ENCODE measurements at regions not wholly inside any gene's neighbourhood (a gene's known extent, or its start where the extent isn't known, plus 50 kb on each side); places are given as distances from the start of the nearest gene placed in this dataset.

DNA sequence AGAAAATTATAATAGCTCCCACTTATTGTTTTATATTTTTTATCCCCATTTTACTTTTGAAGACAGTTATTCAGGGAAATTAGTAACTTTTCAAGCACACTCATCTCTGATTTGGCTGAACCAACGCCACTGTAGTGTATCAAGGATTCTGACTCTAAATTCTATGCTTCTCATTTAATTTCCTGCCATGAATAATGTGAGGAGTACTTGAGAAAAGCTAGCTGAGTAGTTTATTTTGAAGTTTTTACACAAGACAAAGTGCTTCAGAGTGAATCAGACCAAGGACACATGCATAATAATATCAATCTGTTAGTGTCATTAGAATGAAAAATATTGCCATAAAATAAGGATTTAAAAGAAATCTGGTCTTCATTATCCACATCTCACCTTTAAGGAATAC, 329.9 kb downstream of the SLITRK6 start:
- no peaks in the 10 kb centered on the region for H3K4me1 ChIP-seq (ENCODE audit: control insufficient read depth in 1 of 2, extremely low read depth in 1 of 2, insufficient read depth in 2 of 2, low read length in 2 of 2)
- H3K27ac ChIP-seq (ENCODE audit: low read length): no peak overlapping the region
- H3K9me3 ChIP-seq: no peaks in the 10 kb centered on the region
- ChIA-PET POLR2A (no interaction called here), CTCF (no interaction called here)
- Mint-ChIP-seq H3K4me3 (no peak overlapping the region), H3K9me3 (peaks cover 0 to 10% (median 2%) of the 10 kb centered on the region in 3 donors), H3K27me3 (no peaks in the 10 kb centered on the region), H3K36me3 (no peaks in the 10 kb centered on the region), H3K27ac (no peak overlapping the region), H3K4me1 (no peaks in the 10 kb centered on the region)
- H3K27me3 ChIP-seq (replicated peaks in 1 of 2; ENCODE audit: control insufficient read depth in 2 of 2, extremely low read depth in 1 of 2, insufficient read depth in 2 of 2, low read length in 1 of 2): no peaks in the 10 kb centered on the region
- ATAC-seq (replicated peaks in 1 of 4) (no peak), DNase-seq (no peak)
- no peaks in the 10 kb centered on the region for H3K36me3 ChIP-seq (ENCODE audit: control insufficient read depth in 2 of 2, extremely low read depth in 1 of 2, insufficient read depth in 1 of 2, low read length in 1 of 2)
- no CpG with 5 or more reads among the region's 1 CpG for WGBS (ENCODE audit: insufficient coverage)
- no peak overlapping the region for H3K4me3 ChIP-seq (ENCODE audit: control insufficient read depth in 1 of 2, extremely low read depth in 1 of 2, low read length in 1 of 2)

DNA sequence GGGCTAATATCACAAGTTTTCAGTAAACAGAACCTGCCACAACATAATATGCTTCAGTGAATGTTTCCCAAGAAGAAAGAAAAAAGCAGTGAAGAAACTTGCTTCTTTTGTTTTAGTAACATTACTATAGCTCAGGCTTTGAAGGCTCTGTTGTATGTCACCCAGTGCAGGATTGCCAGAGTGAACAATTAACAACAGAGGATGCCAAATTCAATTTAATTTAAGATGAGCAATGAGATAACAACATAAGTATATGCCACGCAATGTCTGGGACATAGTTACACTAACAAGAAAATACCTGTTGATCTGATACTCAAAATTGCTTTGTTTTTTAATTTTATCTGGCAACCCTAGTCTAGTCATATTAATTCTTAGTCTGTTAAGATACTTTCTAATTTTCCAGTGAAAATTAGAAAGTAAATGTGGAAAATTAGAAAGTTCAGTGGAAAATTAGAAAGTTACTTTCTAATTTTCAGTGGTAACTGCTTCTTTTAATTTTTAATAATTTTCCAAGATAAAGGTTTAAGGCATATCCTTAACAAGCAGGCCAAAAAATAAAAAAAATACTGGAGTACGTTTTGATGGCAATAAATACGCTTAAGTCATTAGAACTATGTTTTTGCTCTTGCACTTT, 336.3 kb downstream of the SLITRK6 start:
- Mint-ChIP-seq H3K9me3 (peaks cover 3 to 8% (median 4%) of the 10 kb centered on the region in 3 donors), H3K27ac (no peak overlapping the region), H3K27me3 (no peaks in the 10 kb centered on the region), H3K4me3 (no peak overlapping the region), H3K4me1 (no peaks in the 10 kb centered on the region), H3K36me3 (no peaks in the 10 kb centered on the region)
- no CpG with 5 or more reads among the region's 3 CpGs for WGBS (ENCODE audit: insufficient coverage)
- DNase-seq (no peak), ATAC-seq (replicated peaks in 1 of 4) (no peak)
- H3K36me3 ChIP-seq (ENCODE audit: control insufficient read depth in 2 of 2, extremely low read depth in 1 of 2, insufficient read depth in 1 of 2, low read length in 1 of 2): no peaks in the 10 kb centered on the region
- no peaks in the 10 kb centered on the region for H3K27me3 ChIP-seq (replicated peaks in 1 of 2; ENCODE audit: control insufficient read depth in 2 of 2, extremely low read depth in 1 of 2, insufficient read depth in 2 of 2, low read length in 1 of 2)
- H3K27ac ChIP-seq (ENCODE audit: low read length): no peak overlapping the region
- ChIA-PET CTCF (no interaction called here), POLR2A (no interaction called here)
- H3K9me3 ChIP-seq: no peaks in the 10 kb centered on the region
- H3K4me3 ChIP-seq (ENCODE audit: control insufficient read depth in 1 of 2, extremely low read depth in 1 of 2, low read length in 1 of 2): no peak overlapping the region
- H3K4me1 ChIP-seq (ENCODE audit: control insufficient read depth in 1 of 2, extremely low read depth in 1 of 2, insufficient read depth in 2 of 2, low read length in 2 of 2): no peaks in the 10 kb centered on the region

DNA sequence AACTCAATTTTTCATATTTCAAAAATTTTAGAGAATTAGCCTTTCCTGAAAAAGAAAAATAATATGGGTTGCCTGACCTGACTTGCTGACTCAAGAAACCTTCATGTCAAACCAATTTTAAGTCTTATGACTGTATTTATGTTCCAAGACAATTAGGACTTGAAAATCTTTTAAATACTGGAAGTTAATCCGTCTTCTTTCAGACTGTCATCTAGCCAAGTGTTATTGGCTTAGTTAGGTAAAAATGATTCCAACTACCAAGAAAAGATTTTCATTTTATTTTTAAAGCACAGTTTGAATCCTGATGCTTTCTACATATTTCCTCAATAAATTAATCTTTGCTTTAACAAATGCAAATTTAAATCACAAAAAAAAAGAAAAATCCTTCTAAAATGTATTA, 337.6 kb downstream of the SLITRK6 start:
- no peak overlapping the region for H3K27ac Mint-ChIP-seq
- ATAC-seq (replicated peaks in 1 of 4) (no peak), DNase-seq (no peak)
- CTCF ChIA-PET: no interaction called here
- H3K4me3 Mint-ChIP-seq: no peak overlapping the region
- POLR2A ChIA-PET: no interaction called here
- no peaks in the 10 kb centered on the region for H3K9me3 ChIP-seq
- peaks cover 5 to 20% (median 12%) of the 10 kb centered on the region in 3 donors for H3K9me3 Mint-ChIP-seq
- no peaks in the 10 kb centered on the region for H3K27me3 Mint-ChIP-seq
- no peaks in the 10 kb centered on the region for H3K4me1 Mint-ChIP-seq
- WGBS (ENCODE audit: insufficient coverage): no CpG with 5 or more reads among the region's 1 CpG
- no peak overlapping the region for H3K27ac ChIP-seq (ENCODE audit: low read length)
- H3K4me3 ChIP-seq (ENCODE audit: control insufficient read depth in 1 of 2, extremely low read depth in 1 of 2, low read length in 1 of 2): no peak overlapping the region
- no peaks in the 10 kb centered on the region for H3K36me3 Mint-ChIP-seq
- no peaks in the 10 kb centered on the region for H3K4me1 ChIP-seq (ENCODE audit: control insufficient read depth in 1 of 2, extremely low read depth in 1 of 2, insufficient read depth in 2 of 2, low read length in 2 of 2)
- no peaks in the 10 kb centered on the region for H3K27me3 ChIP-seq (replicated peaks in 1 of 2; ENCODE audit: control insufficient read depth in 2 of 2, extremely low read depth in 1 of 2, insufficient read depth in 2 of 2, low read length in 1 of 2)
- H3K36me3 ChIP-seq (ENCODE audit: control insufficient read depth in 2 of 2, extremely low read depth in 1 of 2, insufficient read depth in 1 of 2, low read length in 1 of 2): no peaks in the 10 kb centered on the region

DNA sequence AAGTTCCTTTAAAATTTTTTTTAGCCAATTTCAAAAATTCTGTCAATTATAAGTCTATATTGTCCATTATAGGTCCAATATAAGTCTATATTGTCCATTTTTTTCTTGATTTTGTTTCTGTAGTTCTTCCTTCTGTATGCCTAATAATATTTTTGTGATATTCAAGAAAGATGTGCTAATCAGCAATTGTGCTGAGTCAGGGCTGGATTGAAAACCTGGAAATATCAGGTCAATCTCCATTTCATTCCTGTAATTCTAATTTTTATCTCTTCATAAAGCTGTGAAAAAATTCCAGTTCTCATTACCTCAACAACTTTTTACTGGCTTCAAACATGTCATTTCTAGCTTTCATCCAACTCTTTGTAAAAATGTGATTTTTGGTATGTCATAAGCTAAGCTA, 353.7 kb downstream of the SLITRK6 start:
- POLR2A ChIA-PET: interaction anchor here in 1 of 2 donors (0.6 kb wide), 1 partner anchor 179 kb away, joined by 3 read pairs; no protein-coding TSS in a partner anchor
- H3K27me3 Mint-ChIP-seq: no peaks in the 10 kb centered on the region
- Histone ChIP-seq H3K9me3 (no peaks in the 10 kb centered on the region), H3K4me1 (ENCODE audit: control insufficient read depth in 1 of 2, extremely low read depth in 1 of 2, insufficient read depth in 2 of 2, low read length in 2 of 2) (no peaks in the 10 kb centered on the region), H3K36me3 (ENCODE audit: control insufficient read depth in 2 of 2, extremely low read depth in 1 of 2, insufficient read depth in 1 of 2, low read length in 1 of 2) (no peaks in the 10 kb centered on the region), H3K4me3 (ENCODE audit: control insufficient read depth in 1 of 2, extremely low read depth in 1 of 2, low read length in 1 of 2) (no peak overlapping the region), H3K27ac (ENCODE audit: low read length) (no peak overlapping the region), H3K27me3 (replicated peaks in 1 of 2; ENCODE audit: control insufficient read depth in 2 of 2, extremely low read depth in 1 of 2, insufficient read depth in 2 of 2, low read length in 1 of 2) (no peaks in the 10 kb centered on the region)
- no peaks in the 10 kb centered on the region for H3K4me1 Mint-ChIP-seq
- CTCF ChIA-PET: no interaction called here
- H3K36me3 Mint-ChIP-seq: no peaks in the 10 kb centered on the region
- DNase-seq (no peak), ATAC-seq (replicated peaks in 1 of 4) (no peak)
- H3K4me3 Mint-ChIP-seq: no peak overlapping the region
- H3K27ac Mint-ChIP-seq: no peak overlapping the region
- peaks cover 0 to 10% (median 0%) of the 10 kb centered on the region in 3 donors for H3K9me3 Mint-ChIP-seq

DNA sequence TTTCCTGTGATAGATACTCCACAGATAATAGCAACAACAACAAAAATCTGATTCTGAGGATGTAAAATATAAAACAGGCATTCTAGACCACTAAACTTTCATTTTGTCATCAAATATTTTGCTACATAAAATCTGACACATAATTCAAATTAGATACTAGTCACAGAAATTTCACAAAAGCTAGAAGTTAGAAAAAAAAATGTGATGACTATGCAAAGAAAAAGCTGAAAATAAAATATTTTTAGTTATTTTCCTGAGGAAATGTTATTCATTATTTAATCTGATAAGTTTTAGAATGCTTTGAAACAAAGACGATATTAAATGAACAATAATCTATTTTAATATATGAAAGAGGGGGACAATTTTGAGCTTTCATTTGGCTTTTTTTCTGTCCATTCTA, 357.2 kb downstream of the SLITRK6 start:
- ChIA-PET POLR2A (no interaction called here), CTCF (no interaction called here)
- DNase-seq (no peak), ATAC-seq (replicated peaks in 1 of 4) (no peak)
- H3K36me3 ChIP-seq (ENCODE audit: control insufficient read depth in 2 of 2, extremely low read depth in 1 of 2, insufficient read depth in 1 of 2, low read length in 1 of 2): no peaks in the 10 kb centered on the region
- H3K4me3 Mint-ChIP-seq: no peak overlapping the region
- H3K9me3 ChIP-seq: no peaks in the 10 kb centered on the region
- H3K4me1 ChIP-seq (ENCODE audit: control insufficient read depth in 1 of 2, extremely low read depth in 1 of 2, insufficient read depth in 2 of 2, low read length in 2 of 2): no peaks in the 10 kb centered on the region
- no peaks in the 10 kb centered on the region for H3K27me3 ChIP-seq (replicated peaks in 1 of 2; ENCODE audit: control insufficient read depth in 2 of 2, extremely low read depth in 1 of 2, insufficient read depth in 2 of 2, low read length in 1 of 2)
- no peaks in the 10 kb centered on the region for H3K27me3 Mint-ChIP-seq
- H3K9me3 Mint-ChIP-seq: peaks cover 0 to 10% (median 6%) of the 10 kb centered on the region in 3 donors
- H3K4me3 ChIP-seq (ENCODE audit: control insufficient read depth in 1 of 2, extremely low read depth in 1 of 2, low read length in 1 of 2): no peak overlapping the region
- no peaks in the 10 kb centered on the region for H3K36me3 Mint-ChIP-seq
- H3K27ac Mint-ChIP-seq: no peak overlapping the region
- H3K27ac ChIP-seq (ENCODE audit: low read length): no peak overlapping the region
- no peaks in the 10 kb centered on the region for H3K4me1 Mint-ChIP-seq
- no CpG with 5 or more reads among the region's 1 CpG for WGBS (ENCODE audit: insufficient coverage)

DNA sequence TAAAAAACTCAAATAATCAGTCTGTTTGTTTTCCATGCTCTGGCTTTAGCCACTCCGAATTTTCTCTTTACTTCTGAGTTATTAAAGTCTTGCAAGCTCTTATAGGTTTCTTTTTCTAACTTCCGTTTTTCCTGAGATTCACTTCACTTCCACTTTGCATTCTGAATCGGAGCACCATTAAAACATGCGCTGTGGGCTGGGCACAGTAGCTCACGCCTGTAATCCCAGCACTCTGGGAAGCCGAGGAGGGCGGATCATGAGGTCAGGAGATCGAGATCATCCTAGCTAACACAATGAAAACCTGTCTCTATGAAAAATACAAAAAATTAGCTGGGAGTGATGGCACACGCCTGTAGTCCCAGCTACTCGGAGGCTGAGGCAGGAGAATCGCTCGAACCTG, 357.9 kb downstream of the SLITRK6 start:
- Histone ChIP-seq H3K27me3 (replicated peaks in 1 of 2; ENCODE audit: control insufficient read depth in 2 of 2, extremely low read depth in 1 of 2, insufficient read depth in 2 of 2, low read length in 1 of 2) (no peaks in the 10 kb centered on the region), H3K9me3 (no peaks in the 10 kb centered on the region), H3K27ac (ENCODE audit: low read length) (no peak overlapping the region), H3K4me3 (ENCODE audit: control insufficient read depth in 1 of 2, extremely low read depth in 1 of 2, low read length in 1 of 2) (no peak overlapping the region), H3K36me3 (ENCODE audit: control insufficient read depth in 2 of 2, extremely low read depth in 1 of 2, insufficient read depth in 1 of 2, low read length in 1 of 2) (no peaks in the 10 kb centered on the region), H3K4me1 (ENCODE audit: control insufficient read depth in 1 of 2, extremely low read depth in 1 of 2, insufficient read depth in 2 of 2, low read length in 2 of 2) (no peaks in the 10 kb centered on the region)
- Mint-ChIP-seq H3K27ac (no peak overlapping the region), H3K4me1 (no peaks in the 10 kb centered on the region), H3K27me3 (no peaks in the 10 kb centered on the region), H3K36me3 (no peaks in the 10 kb centered on the region), H3K9me3 (peaks cover 0 to 10% (median 6%) of the 10 kb centered on the region in 3 donors), H3K4me3 (no peak overlapping the region)
- POLR2A ChIA-PET: no interaction called here
- 89% methylated on average over 7 of the region's 12 CpGs for WGBS (ENCODE audit: insufficient coverage)
- CTCF ChIA-PET: no interaction called here
- no peak for DNase-seq
- ATAC-seq (replicated peaks in 1 of 4): no peak

DNA sequence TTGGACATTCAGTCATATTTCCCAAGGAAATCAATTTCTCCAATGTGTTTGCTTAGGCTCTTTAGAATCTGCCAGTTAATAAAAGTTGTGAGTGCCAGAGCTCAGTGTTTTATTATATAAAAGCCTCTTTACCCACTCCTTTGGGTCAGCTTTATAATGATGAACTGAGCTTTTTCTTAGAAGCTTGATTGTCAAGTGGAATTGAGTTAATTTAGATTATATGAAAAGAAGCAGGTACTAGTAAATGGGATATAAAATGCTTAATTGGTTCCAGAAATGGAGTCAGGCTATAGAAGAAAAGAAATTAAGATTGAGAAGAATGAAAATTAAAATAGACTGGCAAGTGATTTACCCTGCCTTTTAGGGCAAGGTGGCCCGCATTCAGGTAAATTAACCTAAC, 363.2 kb downstream of the SLITRK6 start:
- no peak for DNase-seq
- H3K27ac Mint-ChIP-seq: no peak overlapping the region
- H3K27me3 Mint-ChIP-seq: no peaks in the 10 kb centered on the region
- Histone ChIP-seq H3K9me3 (no peaks in the 10 kb centered on the region), H3K4me3 (ENCODE audit: control insufficient read depth in 1 of 2, extremely low read depth in 1 of 2, low read length in 1 of 2) (no peak overlapping the region), H3K27ac (ENCODE audit: low read length) (no peak overlapping the region), H3K27me3 (replicated peaks in 1 of 2; ENCODE audit: control insufficient read depth in 2 of 2, extremely low read depth in 1 of 2, insufficient read depth in 2 of 2, low read length in 1 of 2) (no peaks in the 10 kb centered on the region), H3K36me3 (ENCODE audit: control insufficient read depth in 2 of 2, extremely low read depth in 1 of 2, insufficient read depth in 1 of 2, low read length in 1 of 2) (no peaks in the 10 kb centered on the region), H3K4me1 (ENCODE audit: control insufficient read depth in 1 of 2, extremely low read depth in 1 of 2, insufficient read depth in 2 of 2, low read length in 2 of 2) (no peaks in the 10 kb centered on the region)
- ChIA-PET POLR2A (no interaction called here), CTCF (no interaction called here)
- ATAC-seq (replicated peaks in 1 of 4): no peak
- H3K36me3 Mint-ChIP-seq: no peaks in the 10 kb centered on the region
- peaks cover 0 to 8% (median 6%) of the 10 kb centered on the region in 3 donors for H3K9me3 Mint-ChIP-seq
- no peak overlapping the region for H3K4me3 Mint-ChIP-seq
- H3K4me1 Mint-ChIP-seq: no peaks in the 10 kb centered on the region
- WGBS (ENCODE audit: insufficient coverage): no CpG with 5 or more reads among the region's 1 CpG
